T47D (cell line): ENCODE measurements at regions not wholly inside any gene's neighbourhood (a gene's known extent, or its start where the extent isn't known, plus 50 kb on each side); places are given as distances from the start of the nearest gene placed in this dataset.

ENCODE experiments used
- DNase-seq, 2 experiments: peaks; one replicate each; pipeline versions ENCODE4 v3.0.0 to v3.0.0-alpha.2; 2011 to 2012; ENCODE audit warnings: low read depth in 1 of 2, low spot score in 1 of 2
- JUND ChIP-seq: IDR thresholded peaks from 2 replicates; pipeline ENCODE4 v1.6.1; 2012; ENCODE audit warnings: low read depth
- in situ Hi-C: cut with HindIII; loops from 2 replicates; pipeline ENCODE4 v1.10.0; 2016; ENCODE audit warnings: low sequenced_read_pairs, low pct_unique_long_range_greater_than_20kb

GRCh38 chr2:138274421-138275291 lies 226.9 kb upstream of the SPOPL start:
- in situ Hi-C loops, result no loop called here
- DNase-seq, result no peak
- TF ChIP-seq JUND, result no peak

GRCh38 chr2:138275292-138275690 lies 226.3 kb upstream of the SPOPL start:
- in situ Hi-C loops, result no loop called here
- TF ChIP-seq JUND, result no peak
- DNase-seq, result no peak

- no peak for DNase-seq
- TF ChIP-seq JUND, result no peak
- in situ Hi-C loops, result no loop called here
Observed at GRCh38 chr2:138275881-138276280, 225.7 kb upstream of the SPOPL start.

- in situ Hi-C loops, result no loop called here
- TF ChIP-seq JUND, result no peak
- DNase-seq, result no peak
Observed at GRCh38 chr2:138276339-138276738, 225.2 kb upstream of the SPOPL start.

GRCh38 chr2:138277062-138277461 lies 224.5 kb upstream of the SPOPL start:
- in situ Hi-C loops, result no loop called here

GRCh38 chr2:138279871-138280270 lies 221.7 kb upstream of the SPOPL start:
- in situ Hi-C loops, result no loop called here
- no peak for DNase-seq
- no peak for TF ChIP-seq JUND

More at GRCh38 chr2:138277062-138277461, 224.5 kb upstream of the SPOPL start:
- TF ChIP-seq JUND, result no peak
- no peak for DNase-seq

- no peak for TF ChIP-seq JUND
- in situ Hi-C loops, result no loop called here
- DNase-seq, result no peak
Observed at GRCh38 chr2:138280999-138281695, 220.4 kb upstream of the SPOPL start.

GRCh38 chr2:138282014-138282672 lies 219.4 kb upstream of the SPOPL start:
- no peak for TF ChIP-seq JUND
- in situ Hi-C loops, result no loop called here
- DNase-seq, result no peak

GRCh38 chr2:138291805-138292204 lies 209.8 kb upstream of the SPOPL start:
- no peak for TF ChIP-seq JUND
- no peak for DNase-seq
- in situ Hi-C loops, result no loop called here

GRCh38 chr2:138293045-138293444 lies 208.5 kb upstream of the SPOPL start:
- no peak for DNase-seq
- in situ Hi-C loops, result no loop called here

GRCh38 chr2:138293549-138293948 lies 208.0 kb upstream of the SPOPL start:
- DNase-seq, result no peak
- TF ChIP-seq JUND, result no peak
- in situ Hi-C loops, result no loop called here

More at GRCh38 chr2:138293045-138293444, 208.5 kb upstream of the SPOPL start:
- no peak for TF ChIP-seq JUND

- DNase-seq, result no peak
- no peak for TF ChIP-seq JUND
- in situ Hi-C loops, result no loop called here
Observed at GRCh38 chr2:138294451-138294850, 207.1 kb upstream of the SPOPL start.

- in situ Hi-C loops, result no loop called here
- TF ChIP-seq JUND, result no peak
- no peak for DNase-seq
Observed at GRCh38 chr2:138296365-138296764, 205.2 kb upstream of the SPOPL start.
